SK-N-SH (cell line): ENCODE measurements at regions not wholly inside any gene's neighbourhood (a gene's known extent, or its start where the extent isn't known, plus 50 kb on each side); places are given as distances from the start of the nearest gene placed in this dataset.

Source experiments
- ELF1 ChIP-seq: IDR thresholded peaks from 2 replicates; pipeline ENCODE4 v1.4.0; 2012
- EZH2phosphoT487 ChIP-seq: fragments of 200-600 bp; sonication (generic); IDR thresholded peaks from 2 replicates; pipeline ENCODE4 v1.6.1; 2017; ENCODE audit warnings: low read depth, mixed run types, mild to moderate bottlenecking, antibody characterized with exemption, moderate library complexity, borderline replicate concordance
- MXI1 ChIP-seq: IDR thresholded peaks from 2 replicates; pipeline ENCODE4 v1.6.1; 2012; ENCODE audit warnings: mild to moderate bottlenecking, low read depth, low read length, improper control_type of control experiment
- RAD21 ChIP-seq: IDR thresholded peaks from 2 replicates; pipeline ENCODE4 v1.6.1; 2012; ENCODE audit warnings: mild to moderate bottlenecking, low read length

DNA sequence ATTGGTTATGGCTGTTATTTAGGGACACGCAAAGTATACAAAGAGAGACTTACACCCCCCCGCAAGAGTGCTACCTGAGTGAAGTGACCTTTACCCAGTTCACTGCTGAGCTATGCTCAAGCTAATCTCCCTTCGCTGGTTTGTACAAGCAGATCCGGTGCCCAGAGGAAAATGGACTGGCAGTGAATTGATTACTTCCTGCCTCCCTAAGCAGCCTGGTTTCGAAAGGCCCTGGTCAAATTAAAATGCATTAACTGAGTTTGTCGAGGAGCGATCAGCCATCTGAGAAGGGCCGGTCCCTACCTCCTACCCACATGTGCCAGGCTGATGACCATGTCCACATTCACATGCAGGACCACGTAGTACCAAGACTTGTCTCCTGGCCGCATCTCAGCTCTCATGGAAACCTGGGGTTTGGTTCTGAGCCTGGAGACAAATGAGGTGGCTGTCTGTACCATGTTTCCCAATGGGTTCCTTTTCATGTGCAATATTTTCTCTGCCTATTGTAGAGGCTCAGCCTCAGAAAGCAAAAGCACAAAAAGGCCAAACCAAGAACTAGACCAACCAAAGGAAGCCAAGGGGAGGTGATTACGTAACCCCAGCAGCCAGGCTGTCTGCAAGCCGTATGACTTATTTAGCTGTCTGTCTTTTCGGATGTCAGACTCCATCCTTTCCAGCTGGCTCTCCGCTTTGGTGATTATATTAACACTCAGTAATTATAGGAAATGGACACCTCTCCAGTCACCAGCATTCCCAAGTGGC, 284.7 kb upstream of the PWP1 start:
- TF ChIP-seq EZH2phosphoT487: no peak
- no peak; the same call in 1 of the 2 replicates for TF ChIP-seq MXI1
- no peak for TF ChIP-seq ELF1
- no peak for TF ChIP-seq RAD21
